AG04449 (cell line): ENCODE measurements at regions not wholly inside any gene's neighbourhood (a gene's known extent, or its start where the extent isn't known, plus 50 kb on each side); places are given as distances from the start of the nearest gene placed in this dataset.

ENCODE experiments used
- CTCF ChIA-PET: fragments of 350-600 bp; formaldehyde crosslinking; extraction: SDS; loops from one replicate; lab custom pipeline; 2021; ENCODE audit warnings: antibody characterized with exemption; lab: Yijun Ruan, JAX
- POLR2A ChIA-PET: fragments of 400-600, 350-600 bp; formaldehyde crosslinking; extraction: SDS; loops from one replicate; lab custom pipeline; 2020; ENCODE audit warnings: antibody characterized with exemption, inconsistent platforms; lab: Yijun Ruan, JAX
- DNase-seq: peaks from one replicate; pipeline ENCODE4 v3.0.0-alpha.2; 2010; ENCODE audit warnings: low read depth, low spot score
- H3K4me3 ChIP-seq: 2 replicates; pipeline ENCODE4 v1.5.1; 2011; ENCODE audit warnings: low read depth, mild to moderate bottlenecking, control low read depth, low read length
- TF ChIP-seq, protein P1 (sequence below): IDR thresholded peaks from one replicate; pipeline ENCODE4 v1.5.1; 2011; ENCODE audit warnings: mild to moderate bottlenecking, moderate library complexity, low read length, control low read depth, inconsistent platforms; ENCODE audit not compliant: insufficient read depth; ENCODE audit errors: missing control alignments

DNA sequence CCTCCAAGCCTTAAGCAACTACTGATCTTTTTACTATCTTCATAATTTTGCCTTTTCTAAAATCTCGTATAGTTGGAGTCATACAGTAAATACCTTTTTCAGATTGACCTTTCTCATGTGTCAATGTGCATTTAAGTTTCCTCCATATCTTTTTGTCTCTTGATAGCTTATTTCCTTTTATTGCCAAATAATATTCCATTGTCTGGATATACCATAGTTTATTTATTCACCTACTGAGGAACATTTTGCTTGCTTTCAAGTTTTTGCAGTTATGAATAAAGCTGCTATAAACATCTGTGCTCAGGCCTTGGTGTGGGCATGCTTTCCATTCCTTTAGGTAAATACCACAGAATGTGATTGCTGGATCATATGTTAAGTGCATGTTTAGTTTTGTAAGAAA, 161.2 kb upstream of the GNAI1 start:
- TF ChIP-seq, protein P1, sequence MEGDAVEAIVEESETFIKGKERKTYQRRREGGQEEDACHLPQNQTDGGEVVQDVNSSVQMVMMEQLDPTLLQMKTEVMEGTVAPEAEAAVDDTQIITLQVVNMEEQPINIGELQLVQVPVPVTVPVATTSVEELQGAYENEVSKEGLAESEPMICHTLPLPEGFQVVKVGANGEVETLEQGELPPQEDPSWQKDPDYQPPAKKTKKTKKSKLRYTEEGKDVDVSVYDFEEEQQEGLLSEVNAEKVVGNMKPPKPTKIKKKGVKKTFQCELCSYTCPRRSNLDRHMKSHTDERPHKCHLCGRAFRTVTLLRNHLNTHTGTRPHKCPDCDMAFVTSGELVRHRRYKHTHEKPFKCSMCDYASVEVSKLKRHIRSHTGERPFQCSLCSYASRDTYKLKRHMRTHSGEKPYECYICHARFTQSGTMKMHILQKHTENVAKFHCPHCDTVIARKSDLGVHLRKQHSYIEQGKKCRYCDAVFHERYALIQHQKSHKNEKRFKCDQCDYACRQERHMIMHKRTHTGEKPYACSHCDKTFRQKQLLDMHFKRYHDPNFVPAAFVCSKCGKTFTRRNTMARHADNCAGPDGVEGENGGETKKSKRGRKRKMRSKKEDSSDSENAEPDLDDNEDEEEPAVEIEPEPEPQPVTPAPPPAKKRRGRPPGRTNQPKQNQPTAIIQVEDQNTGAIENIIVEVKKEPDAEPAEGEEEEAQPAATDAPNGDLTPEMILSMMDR: no peak
- no peak for DNase-seq
- CTCF ChIA-PET: no interaction called here

DNA sequence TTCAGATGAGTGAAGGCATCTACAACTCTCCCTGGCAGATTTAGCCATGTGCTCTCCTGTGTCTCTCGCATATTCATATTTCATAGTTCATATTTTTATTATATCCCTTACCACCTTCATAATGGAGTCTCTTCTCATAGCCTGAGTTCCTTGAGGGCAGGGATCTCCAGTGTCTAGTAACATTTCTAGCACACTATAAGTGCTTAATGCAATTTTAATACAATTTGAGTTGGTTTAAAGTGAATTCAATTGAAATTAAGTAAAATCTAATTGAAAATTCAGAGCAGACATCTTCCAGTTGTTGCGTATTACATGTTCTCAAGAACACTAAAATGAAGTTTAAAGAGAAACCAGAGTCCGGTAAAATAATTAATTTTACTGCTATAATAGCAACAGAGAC, 163.6 kb upstream of the GNAI1 start:
- TF ChIP-seq, protein P1: no peak
- CTCF ChIA-PET: no interaction called here
- POLR2A ChIA-PET: no interaction called here
- no peak overlapping the region for H3K4me3 ChIP-seq
- DNase-seq: no peak

More for the DNA sequence above, 161.2 kb upstream of the GNAI1 start:
- POLR2A ChIA-PET: no interaction called here
- no peak overlapping the region for H3K4me3 ChIP-seq

DNA sequence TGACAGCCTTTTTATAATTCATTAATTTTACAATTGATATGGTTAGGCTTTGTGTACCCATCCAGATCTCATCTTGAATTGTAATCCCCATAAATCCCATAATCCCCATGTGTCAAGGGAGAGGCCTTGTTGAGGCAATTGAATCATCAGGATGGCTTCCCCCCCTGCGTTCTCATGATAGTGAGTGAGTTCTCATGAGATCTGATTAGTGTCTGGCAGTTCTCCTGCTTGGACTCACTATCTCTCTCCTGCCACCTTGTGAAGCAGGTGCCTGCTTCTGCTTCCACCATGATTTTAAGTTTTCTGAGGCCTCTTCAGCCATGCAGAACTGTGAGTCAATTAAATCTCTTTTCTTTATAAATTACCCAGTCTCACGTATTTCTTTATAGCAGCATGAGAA, 165.7 kb upstream of the GNAI1 start:
- DNase-seq: no peak
- CTCF ChIA-PET: no interaction called here
- TF ChIP-seq, protein P1: no peak
- no peak overlapping the region for H3K4me3 ChIP-seq
- POLR2A ChIA-PET: no interaction called here

DNA sequence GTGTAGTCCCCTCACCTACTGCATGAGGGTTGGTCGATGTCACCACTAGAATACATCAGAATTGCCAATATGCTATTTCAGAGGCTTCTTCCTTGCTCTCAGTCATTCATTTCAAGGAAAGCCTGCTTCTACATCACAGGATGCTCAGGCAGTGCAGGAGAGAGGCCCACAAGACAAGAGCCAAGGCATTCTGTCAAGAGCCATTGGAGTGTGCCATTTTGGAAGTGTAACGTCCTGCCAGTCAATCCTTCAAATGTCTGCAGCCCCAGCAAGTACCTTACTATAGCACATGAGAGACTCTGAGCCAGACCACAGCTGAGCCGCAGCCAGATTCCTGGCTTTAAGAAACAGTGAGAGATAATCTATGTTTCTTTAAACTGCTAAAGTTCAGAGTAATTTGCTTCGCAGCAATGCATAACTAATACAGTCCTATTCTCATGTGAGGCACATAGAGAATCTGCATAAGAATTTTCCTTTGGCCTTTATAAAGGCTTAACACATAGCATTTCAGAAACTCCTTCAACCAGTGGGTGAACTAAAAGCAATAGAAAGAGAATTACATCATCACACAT, 166.5 kb upstream of the GNAI1 start:
- POLR2A ChIA-PET: no interaction called here
- CTCF ChIA-PET: no interaction called here
- TF ChIP-seq, protein P1: no peak
- DNase-seq: no peak
- H3K4me3 ChIP-seq: no peak overlapping the region

DNA sequence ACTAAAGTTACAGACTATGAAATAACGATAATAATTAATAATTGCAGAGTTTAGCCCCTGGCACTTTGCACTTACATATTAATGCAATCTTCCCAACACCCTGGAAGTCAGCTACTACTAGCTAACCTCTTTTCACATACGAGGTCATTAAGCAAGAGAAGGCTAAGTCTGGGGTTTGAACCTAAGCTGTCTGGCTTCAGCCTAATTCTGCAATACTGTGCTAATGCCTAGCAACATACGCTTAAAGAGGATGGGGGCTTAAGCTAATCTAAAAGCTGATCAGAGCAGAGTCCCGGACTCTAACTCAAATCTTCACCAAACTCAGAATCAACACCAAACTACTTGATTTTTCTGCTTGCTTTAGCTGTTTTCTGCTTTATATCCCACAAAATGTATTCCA, 168.7 kb upstream of the GNAI1 start:
- POLR2A ChIA-PET: no interaction called here

DNA sequence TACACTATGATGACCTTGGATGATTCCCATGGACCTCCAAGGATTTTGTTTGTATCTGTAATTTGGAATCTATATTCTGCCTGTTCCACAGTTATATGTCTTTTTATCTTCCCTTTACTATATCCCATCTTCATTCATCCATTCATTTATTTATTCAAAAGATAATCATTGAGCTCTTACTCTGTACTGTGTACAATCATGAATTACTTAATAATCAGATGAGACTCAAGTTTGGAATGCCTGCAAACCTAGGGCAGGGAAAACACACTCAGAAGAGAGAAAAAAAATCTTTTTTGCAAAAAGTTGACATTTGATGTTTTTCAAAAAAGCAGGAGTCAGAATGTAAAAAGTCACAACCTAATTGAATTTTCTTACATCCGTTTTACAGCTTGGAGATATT, 170.2 kb upstream of the GNAI1 start:
- TF ChIP-seq, protein P1: no peak

More for the DNA sequence above, 168.7 kb upstream of the GNAI1 start:
- TF ChIP-seq, protein P1: no peak
- no peak for DNase-seq
- CTCF ChIA-PET: no interaction called here
- no peak overlapping the region for H3K4me3 ChIP-seq

More for the DNA sequence above, 170.2 kb upstream of the GNAI1 start:
- no peak for DNase-seq
- ChIA-PET CTCF (no interaction called here), POLR2A (no interaction called here)
- H3K4me3 ChIP-seq: no peak overlapping the region
